ENCODE measurements at regions not wholly inside any gene's neighbourhood (a gene's known extent, or its start where the extent isn't known, plus 50 kb on each side); places are given as distances from the start of the nearest gene placed in this dataset.

DNA sequence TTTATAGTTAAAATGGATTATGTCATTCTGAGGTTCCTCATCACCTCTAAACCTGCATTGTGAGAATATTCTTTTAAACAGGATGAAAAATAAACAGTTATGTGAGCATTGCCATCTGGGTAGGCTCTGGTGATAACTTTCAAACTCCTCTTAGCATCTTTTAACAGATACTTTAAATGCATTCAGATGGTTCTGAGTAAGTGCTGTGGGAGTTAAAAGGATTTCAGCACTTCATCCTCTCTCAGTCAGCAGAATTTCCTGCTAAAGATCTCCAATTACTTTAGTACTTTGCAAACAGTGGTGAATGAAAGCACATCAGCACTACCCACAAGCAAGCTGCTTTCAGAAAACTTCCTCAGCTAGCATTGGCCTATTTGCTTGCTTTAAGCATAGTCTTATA lies 59.3 kb upstream of the TMTC1 start:
- no peak for DNase-seq

DNA sequence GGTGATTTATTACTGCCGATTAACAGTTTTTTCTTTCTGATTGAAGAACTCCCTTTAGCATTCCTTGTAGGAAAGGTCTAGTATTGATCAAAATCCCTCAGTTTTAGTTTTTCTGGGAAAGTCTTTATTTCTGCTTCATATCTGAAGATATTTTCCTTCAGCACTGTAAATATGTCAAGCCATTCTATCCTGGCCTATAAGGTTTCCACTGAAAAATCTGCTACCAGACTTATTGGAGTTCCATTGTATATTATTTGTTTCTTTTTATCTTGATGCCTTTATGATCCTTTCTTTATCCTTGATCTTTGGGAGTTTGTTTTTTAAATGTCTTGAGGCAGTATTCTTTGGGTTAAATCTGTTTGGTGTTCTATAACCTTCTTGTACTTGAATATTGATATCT lies 55.0 kb upstream of the TMTC1 start:
- DNase-seq: no peak

All from OCI-M1 (cell line).